GM12873 (cell line): ENCODE measurements at regions not wholly inside any gene's neighbourhood (a gene's known extent, or its start where the extent isn't known, plus 50 kb on each side); places are given as distances from the start of the nearest gene placed in this dataset.

Source experiments
- CTCF ChIP-seq: IDR thresholded peaks from 2 replicates; pipeline ENCODE4 v1.5.1; 2012; ENCODE audit warnings: low read depth, mild to moderate bottlenecking, moderate library complexity, low read length, control low read depth; ENCODE audit not compliant: insufficient read depth; ENCODE audit errors: missing control alignments

- no peak for TF ChIP-seq CTCF
Measured at GRCh38 chr11:45424411-45425180, 138.5 kb upstream of the SYT13 start.

- TF ChIP-seq CTCF = no peak
Measured at GRCh38 chr11:45423475-45424120, 137.5 kb upstream of the SYT13 start.

DNA sequence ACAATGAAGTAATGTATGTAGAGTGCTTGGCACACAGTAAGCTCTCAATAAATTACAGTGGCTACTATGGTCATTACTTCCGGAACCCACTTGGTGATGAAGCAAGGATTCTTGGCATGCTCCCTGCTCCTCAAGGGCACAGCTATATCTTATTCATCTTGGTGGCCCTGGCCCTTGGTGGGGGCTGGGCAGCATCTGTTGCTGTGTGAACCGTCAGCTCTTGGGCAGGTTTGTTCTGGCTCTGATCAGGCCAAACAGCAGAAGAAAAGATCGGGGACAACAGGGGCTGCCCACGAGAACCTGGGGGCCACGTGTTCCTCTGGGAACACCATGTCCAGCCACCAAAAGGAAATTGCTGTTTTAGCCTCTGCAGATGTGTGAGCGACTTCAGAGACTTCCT, 136.9 kb upstream of the SYT13 start:
- no peak for TF ChIP-seq CTCF

DNA sequence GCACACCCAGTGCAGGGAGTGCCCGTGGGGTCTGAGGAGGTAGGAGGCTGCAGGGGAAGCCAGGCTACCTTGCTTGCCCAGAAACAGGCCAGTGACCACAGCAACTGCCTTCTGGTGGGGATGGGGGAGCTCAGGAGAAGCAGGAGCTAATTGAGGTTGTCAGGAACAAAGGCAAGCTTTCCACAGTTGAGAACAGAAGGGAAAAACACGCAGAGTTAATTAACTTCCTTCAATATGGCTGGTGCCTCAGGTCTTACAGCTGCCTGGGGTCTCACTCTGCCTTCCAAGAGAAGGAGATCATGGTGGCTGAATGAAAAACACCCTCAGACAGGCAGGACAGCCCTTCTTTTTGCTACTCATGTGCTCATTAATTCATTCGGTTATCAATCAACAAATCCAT, 127.9 kb upstream of the SYT13 start:
- no peak for TF ChIP-seq CTCF

GRCh38 chr11:45413156-45413858, 127.2 kb upstream of the SYT13 start:
- TF ChIP-seq CTCF = no peak

DNA sequence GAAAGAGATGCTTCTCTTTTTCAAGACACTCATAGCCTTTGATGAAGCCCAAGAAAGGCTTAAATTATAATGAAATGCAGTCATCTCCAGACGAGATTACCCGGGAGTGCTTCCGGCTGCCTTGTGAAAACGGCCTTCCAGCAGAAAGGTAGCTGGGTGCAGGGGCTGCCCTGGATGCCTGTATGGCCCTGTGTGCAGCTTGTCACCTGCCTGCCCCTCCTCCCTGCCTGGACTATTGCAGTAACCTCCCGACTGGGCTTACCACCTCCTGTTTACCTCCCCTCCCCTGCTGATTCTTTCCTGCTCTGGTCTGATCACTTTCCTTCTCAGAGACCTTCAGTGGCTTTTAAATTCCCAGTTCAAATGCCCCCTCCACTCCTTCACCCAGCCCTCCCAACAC, 126.4 kb upstream of the SYT13 start:
- no peak for TF ChIP-seq CTCF

- TF ChIP-seq CTCF = no peak
Measured at GRCh38 chr11:45412051-45412471, 125.9 kb upstream of the SYT13 start.
